Neural progenitor cell (in vitro differentiated cells): ENCODE measurements at regions not wholly inside any gene's neighbourhood (a gene's known extent, or its start where the extent isn't known, plus 50 kb on each side); places are given as distances from the start of the nearest gene placed in this dataset.

Experiments
- EZH2 ChIP-seq: fragments of 200-600 bp; sonication (generic); IDR thresholded peaks from 2 replicates; pipeline ENCODE4 v1.6.1; 2017; ENCODE audit warnings: antibody characterized with exemption, mild to moderate bottlenecking, moderate library complexity
- EZH2phosphoT487 ChIP-seq: fragments of 200-600 bp; sonication (generic); IDR thresholded peaks from 2 replicates; pipeline ENCODE4 v1.6.1; 2017; ENCODE audit warnings: antibody characterized with exemption
- TF ChIP-seq, protein P1 (sequence below): fragments of 200-600 bp; sonication (generic); IDR thresholded peaks from 2 replicates; pipeline ENCODE4 v1.5.1; 2017; ENCODE audit warnings: antibody characterized with exemption, mild to moderate bottlenecking

GRCh38 chr7:67518580-67518979 lies 521.9 kb downstream of the TYW1 start:
- TF ChIP-seq, protein P1, sequence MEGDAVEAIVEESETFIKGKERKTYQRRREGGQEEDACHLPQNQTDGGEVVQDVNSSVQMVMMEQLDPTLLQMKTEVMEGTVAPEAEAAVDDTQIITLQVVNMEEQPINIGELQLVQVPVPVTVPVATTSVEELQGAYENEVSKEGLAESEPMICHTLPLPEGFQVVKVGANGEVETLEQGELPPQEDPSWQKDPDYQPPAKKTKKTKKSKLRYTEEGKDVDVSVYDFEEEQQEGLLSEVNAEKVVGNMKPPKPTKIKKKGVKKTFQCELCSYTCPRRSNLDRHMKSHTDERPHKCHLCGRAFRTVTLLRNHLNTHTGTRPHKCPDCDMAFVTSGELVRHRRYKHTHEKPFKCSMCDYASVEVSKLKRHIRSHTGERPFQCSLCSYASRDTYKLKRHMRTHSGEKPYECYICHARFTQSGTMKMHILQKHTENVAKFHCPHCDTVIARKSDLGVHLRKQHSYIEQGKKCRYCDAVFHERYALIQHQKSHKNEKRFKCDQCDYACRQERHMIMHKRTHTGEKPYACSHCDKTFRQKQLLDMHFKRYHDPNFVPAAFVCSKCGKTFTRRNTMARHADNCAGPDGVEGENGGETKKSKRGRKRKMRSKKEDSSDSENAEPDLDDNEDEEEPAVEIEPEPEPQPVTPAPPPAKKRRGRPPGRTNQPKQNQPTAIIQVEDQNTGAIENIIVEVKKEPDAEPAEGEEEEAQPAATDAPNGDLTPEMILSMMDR, result no peak
- TF ChIP-seq EZH2 (no peak), EZH2phosphoT487 (no peak)
